Body of pancreas (tissue), 4 donors: ENCODE measurements at regions not wholly inside any gene's neighbourhood (a gene's known extent, or its start where the extent isn't known, plus 50 kb on each side); places are given as distances from the start of the nearest gene placed in this dataset.
"Not testable (repeated sequence)": the region's sequence is repeated elsewhere in the genome, so short reads cannot be mapped to it uniquely, and the experiment has no call there.

Experiments
- ATAC-seq: fragments of 150-250 bp; one replicate; pipeline ENCODE4 v1.9.1; 2016
- DNase-seq, 4 donors: peaks; one replicate each; pipeline ENCODE4 v3.0.0-alpha.2; 2019
- H3K27ac ChIP-seq, 4 donors: fragments of 200-600 bp; sonication (generic); 1 replicate in 3 of 4; 2 replicates in 1 of 4; pipeline versions ENCODE4 v1.5.1 to v1.6.1; 2016 to 2019; ENCODE audit warnings: mild to moderate bottlenecking in 1 of 4, mixed read lengths in 1 of 4, moderate library complexity in 1 of 4
- H3K27me3 ChIP-seq, 2 donors: fragments of 200-600 bp; sonication (generic); one replicate each; pipeline ENCODE4 v1.6.0; 2016; ENCODE audit warnings: mild to moderate bottlenecking in 1 of 2
- H3K36me3 ChIP-seq, 2 donors: fragments of 200-600 bp; sonication (generic); replicated peaks in 1 of 2; 2 replicates each; pipeline ENCODE4 v1.5.1; 2016; ENCODE audit warnings: low read depth in 2 of 2; ENCODE audit not compliant: insufficient read depth in 1 of 2
- H3K4me1 ChIP-seq: fragments of 200-600 bp; sonication (generic); one replicate; pipeline ENCODE4 v1.6.0; 2016
- H3K4me3 ChIP-seq, 2 donors: fragments of 200-600 bp; sonication (generic); 1 replicate in 1 of 2; 2 replicates in 1 of 2; pipeline ENCODE4 v1.5.1; 2016 to 2019
- H3K9me3 ChIP-seq, 3 donors: fragments of 200-600 bp; sonication (generic); 1 replicate in 2 of 3; 2 replicates in 1 of 3; pipeline ENCODE4 v1.5.1; 2016
- CTCF ChIP-seq, 7 experiments: fragments of 450-650 bp in 4 of 7; fragments of 200-600 bp in 3 of 7; sonication (generic) in 3 of 7; IDR thresholded peaks; one replicate each; pipeline ENCODE4 v1.5.1; 2016 to 2019; ENCODE audit warnings: antibody characterized with exemption in 7 of 7
- POLR2A ChIP-seq, 3 donors: fragments of 450-650 bp; IDR thresholded peaks; one replicate each; pipeline ENCODE4 v1.6.1; 2016; ENCODE audit warnings: antibody characterized with exemption in 3 of 3, mild to moderate bottlenecking in 2 of 3
- WGBS, 2 donors: methylation state at CpG; one replicate each; pipeline ENCODE4 v1.1.5; 2017; 5-methylcytosine and 5-hydroxymethylcytosine counted together
- intact Hi-C: fragments of 100-400 bp; cut with DNase I; formaldehyde crosslinking; loops from one replicate; pipeline ENCODE4 v1.15.1; 2023

GRCh38 chr2:223283771-223284170 is 231.8 kb downstream of the KCNE4 start:
- ATAC-seq (no peak), DNase-seq (no peak)
- H3K4me1 ChIP-seq: no peaks in the 10 kb centered on the region
- H3K9me3 ChIP-seq: no peaks in the 10 kb centered on the region
- TF ChIP-seq CTCF (IDR thresholded peaks at IDR 0.05) (no peak), POLR2A (IDR thresholded peaks at IDR 0.05) (no peak)
- intact Hi-C loops: no loop called here
- H3K27me3 ChIP-seq: no peaks in the 10 kb centered on the region
- no peaks in the 10 kb centered on the region for H3K36me3 ChIP-seq
- H3K4me3 ChIP-seq: no peak overlapping the region
- no peak overlapping the region for H3K27ac ChIP-seq

- H3K9me3 ChIP-seq: no peaks in the 10 kb centered on the region
- 81 to 93% methylated on average over 5 to 6 of the region's 6 CpGs for WGBS, 2 donors
- TF ChIP-seq POLR2A (IDR thresholded peaks at IDR 0.05): no peak
- TF ChIP-seq CTCF (IDR thresholded peaks at IDR 0.05): no peak
- ATAC-seq (no peak), DNase-seq (no peak)
- H3K4me1 ChIP-seq: no peaks in the 10 kb centered on the region
- intact Hi-C loops: no loop called here
- no peaks in the 10 kb centered on the region for H3K36me3 ChIP-seq
- no peak overlapping the region for H3K4me3 ChIP-seq
- H3K27me3 ChIP-seq: no peaks in the 10 kb centered on the region
- H3K27ac ChIP-seq: no peak overlapping the region
Measured at GRCh38 chr2:223285370-223286265, 233.6 kb downstream of the KCNE4 start.

GRCh38 chr2:223294756-223295155 is 242.8 kb downstream of the KCNE4 start:
- H3K27ac ChIP-seq: no peak overlapping the region
- ATAC-seq (no peak), DNase-seq (no peak)
- no peaks in the 10 kb centered on the region for H3K4me1 ChIP-seq
- H3K4me3 ChIP-seq: no peak overlapping the region
- no peaks in the 10 kb centered on the region for H3K27me3 ChIP-seq
- H3K9me3 ChIP-seq: no peaks in the 10 kb centered on the region
- TF ChIP-seq POLR2A (IDR thresholded peaks at IDR 0.05) (no peak), CTCF (IDR thresholded peaks at IDR 0.05) (no peak)
- H3K36me3 ChIP-seq: no peaks in the 10 kb centered on the region
- intact Hi-C loops: no loop called here

- intact Hi-C loops: no loop called here
- Histone ChIP-seq H3K4me1 (no peaks in the 10 kb centered on the region), H3K9me3 (no peaks in the 10 kb centered on the region), H3K4me3 (no peak overlapping the region), H3K36me3 (no peaks in the 10 kb centered on the region), H3K27ac (no peak overlapping the region), H3K27me3 (no peaks in the 10 kb centered on the region)
- ATAC-seq (no peak), DNase-seq (no peak)
- TF ChIP-seq POLR2A (IDR thresholded peaks at IDR 0.05) (no peak), CTCF (IDR thresholded peaks at IDR 0.05) (no peak)
Measured at GRCh38 chr2:223297788-223298187, 245.8 kb downstream of the KCNE4 start.

GRCh38 chr2:223298329-223298728 is 246.3 kb downstream of the KCNE4 start:
- intact Hi-C loops, H3K4me1 ChIP-seq, DNase-seq, H3K27ac ChIP-seq, H3K36me3 ChIP-seq, H3K27me3 ChIP-seq, H3K4me3 ChIP-seq, H3K9me3 ChIP-seq, ATAC-seq: not testable (repeated sequence)
- WGBS, 2 donors: 71 to 78% methylated on average over 4 of the region's 4 CpGs
